ENCODE measurements at regions not wholly inside any gene's neighbourhood (a gene's known extent, or its start where the extent isn't known, plus 50 kb on each side); places are given as distances from the start of the nearest gene placed in this dataset.
"Not testable (repeated sequence)": the region's sequence is repeated elsewhere in the genome, so short reads cannot be mapped to it uniquely, and the experiment has no call there.

DNA sequence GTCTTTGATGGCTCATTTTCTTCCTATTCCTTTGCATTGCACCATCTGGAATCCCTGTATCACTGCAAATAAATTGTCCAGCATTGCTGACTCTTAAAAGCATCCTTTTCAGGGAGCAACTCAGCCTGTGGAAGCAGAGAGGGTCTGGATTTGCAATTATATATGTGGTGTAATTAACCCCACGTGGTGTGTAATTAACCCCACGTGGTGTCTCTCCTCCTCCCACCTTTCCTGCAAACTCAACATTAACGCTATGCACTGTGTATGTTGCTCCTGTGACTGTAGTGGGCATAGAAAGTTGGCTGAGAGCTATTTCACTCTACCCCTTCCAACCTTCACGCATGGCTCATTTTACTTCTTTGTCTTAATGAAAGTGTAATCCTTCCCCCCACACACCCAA lies 689.0 kb upstream of the COBL start:
- no peak for DNase-seq

GRCh38 chr7:51995596-51996179 lies 679.1 kb upstream of the COBL start:
- no peak for DNase-seq

DNA sequence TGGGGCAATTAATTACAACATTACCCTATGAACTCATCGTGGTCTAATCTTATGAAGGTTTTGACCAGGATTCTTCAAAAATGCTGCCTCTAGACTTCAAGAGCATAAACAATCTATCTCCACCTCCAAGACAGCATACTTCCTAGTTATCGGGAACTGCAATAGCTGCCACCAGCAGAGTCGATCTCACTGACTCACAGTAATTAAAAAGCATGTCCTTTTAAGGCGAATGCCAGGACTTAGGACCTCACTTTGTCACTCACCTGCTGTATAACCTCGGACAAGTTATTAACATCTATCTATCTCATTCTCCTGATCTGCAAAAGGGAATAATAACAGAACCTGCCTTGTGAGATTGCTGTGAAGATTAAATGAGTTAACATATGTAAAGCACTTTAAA lies 666.0 kb upstream of the COBL start:
- no peak for DNase-seq

DNA sequence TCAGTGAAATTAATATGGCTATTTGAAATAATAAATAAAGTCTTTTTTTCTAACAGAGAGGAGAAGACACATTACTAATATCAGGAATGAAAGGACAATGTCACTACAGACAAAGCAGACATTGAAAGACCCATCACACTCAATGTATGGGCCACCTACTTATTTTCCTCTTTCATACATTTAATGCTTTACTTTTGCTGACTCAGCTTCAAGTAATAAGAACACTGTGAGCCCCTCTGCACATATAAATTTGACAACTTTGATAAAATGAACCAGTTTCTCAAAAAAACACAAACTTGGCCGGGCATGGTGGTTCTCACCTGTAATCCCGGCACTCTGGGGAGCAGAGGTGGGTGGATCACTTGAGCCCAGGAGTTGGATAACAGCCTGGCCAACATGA lies 664.2 kb upstream of the COBL start:
- DNase-seq = no peak

DNA sequence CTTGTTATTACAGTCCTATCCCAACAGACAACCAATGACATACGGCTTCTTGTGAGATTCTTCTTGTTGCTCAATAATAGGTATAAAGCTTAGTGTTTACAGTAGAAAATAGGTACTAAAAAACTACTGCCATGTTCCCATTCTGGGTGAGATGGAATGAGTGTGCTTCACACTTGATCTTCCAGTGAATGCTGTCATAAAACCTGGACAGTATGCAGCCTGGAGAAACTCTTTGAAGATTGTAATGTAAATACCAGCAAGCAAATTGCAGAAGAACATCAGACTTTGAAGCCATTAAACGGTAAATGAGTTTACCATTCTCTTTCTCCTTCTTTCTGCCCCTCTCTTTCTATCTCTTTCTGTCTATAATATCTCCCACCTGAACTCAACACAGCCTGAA lies 663.7 kb upstream of the COBL start:
- no peak for DNase-seq

DNA sequence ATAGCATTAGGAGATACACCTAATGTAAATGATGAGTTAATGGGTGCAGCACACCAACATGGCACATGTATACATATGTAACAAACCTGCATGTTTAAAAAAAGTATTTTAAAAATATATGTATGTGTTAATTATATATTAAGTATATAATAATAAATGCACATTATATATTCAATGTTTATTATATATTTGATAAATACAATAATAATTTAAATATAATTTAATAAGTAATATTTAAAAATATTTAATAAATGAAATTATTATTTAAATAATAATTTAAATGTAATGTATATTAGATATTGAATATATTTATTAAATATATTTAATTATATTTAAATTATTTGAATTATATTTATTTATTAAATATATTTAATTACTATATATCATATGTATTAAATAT lies 661.3 kb upstream of the COBL start:
- DNase-seq = no peak

DNA sequence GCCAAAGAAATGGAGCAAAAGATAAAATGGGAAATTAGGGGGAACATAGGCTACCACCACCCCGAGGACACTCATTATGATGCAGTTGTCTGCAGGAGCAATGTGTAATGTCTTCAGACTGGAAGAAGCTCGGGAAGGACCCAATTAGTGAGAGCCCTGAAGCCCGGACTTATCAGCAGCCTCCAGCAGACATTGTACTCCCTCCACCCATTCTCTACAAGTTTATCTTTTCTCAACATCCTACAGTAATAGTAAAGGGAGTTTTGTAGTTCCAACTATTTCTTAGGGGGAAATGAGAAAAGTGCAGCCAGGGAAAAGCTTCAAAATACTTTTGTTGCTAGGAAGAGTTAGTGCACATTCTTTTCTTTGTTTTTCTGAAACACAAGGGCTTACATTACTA lies 657.3 kb upstream of the COBL start:
- no peak for DNase-seq

DNA sequence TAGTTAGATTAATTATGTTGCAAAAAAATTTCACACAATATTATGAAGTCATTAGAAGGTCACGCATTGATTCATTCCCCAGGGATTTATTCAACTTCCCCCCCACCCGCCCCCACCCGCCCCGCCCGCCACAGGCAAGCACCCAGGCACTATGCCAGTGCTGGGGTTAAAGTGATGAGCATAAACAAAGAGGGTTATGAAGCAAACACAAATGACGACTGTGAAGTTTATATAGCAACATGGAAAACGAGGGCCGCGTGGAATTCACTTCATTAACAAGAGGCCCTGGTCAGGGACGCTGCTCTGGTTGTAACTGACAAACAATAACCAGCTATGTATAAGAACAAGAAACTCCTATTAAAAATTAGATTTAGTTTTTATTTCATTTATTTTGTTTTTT lies 656.5 kb upstream of the COBL start:
- no peak for DNase-seq

DNA sequence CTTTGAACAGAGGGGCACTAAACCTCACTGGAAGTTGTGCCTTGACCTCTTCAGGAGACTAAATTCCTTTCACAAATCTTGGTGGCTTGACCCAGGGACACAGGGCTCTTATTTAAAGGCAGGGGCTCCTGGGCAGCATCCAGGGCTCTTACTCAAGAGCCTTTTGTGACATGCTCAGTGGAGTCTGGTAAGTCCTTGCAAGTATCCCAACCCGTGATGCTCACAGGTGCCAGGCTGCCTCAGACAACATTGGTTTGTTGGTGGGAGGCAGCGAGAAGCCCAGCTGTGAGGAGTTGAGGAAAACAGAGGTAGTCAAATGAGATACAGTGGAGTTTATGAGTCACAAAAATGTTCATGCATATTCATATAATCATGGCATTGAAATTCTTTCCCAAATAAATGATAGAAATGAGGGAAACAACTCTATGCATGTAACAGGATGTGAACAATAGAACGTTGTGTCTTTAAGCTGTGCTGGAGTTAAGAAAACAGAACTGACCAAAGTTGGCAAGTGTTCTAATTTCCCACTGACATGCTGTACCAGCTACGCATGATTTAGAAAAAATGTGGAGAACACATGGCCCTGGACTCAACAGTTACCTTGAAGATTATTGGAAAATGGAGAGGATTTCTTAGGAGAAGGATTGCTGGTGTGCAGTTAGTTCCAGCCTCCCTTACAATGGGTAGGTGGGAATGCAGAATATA lies 654.5 kb upstream of the COBL start:
- no peak for DNase-seq

- no peak for DNase-seq
Measured at GRCh38 chr7:51968461-51968860, 651.9 kb upstream of the COBL start.

DNA sequence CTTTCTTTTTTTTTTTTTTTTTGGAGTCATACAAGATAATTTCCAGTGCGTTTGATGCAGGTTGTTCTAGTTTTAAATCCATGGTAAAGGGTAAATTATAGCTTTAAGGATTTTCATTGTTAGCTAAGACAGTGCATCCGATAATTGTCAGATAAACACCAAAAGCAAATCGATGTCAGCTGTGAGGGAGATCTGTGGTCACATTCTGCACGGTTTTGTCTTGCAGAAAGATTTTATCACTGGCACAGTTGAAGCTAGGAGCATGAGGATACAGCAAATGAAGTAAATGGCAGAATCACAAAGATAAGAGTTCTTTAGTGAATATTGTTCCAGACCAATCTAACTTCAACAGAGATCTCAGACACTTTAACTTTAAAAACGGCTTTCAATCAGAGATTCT lies 648.8 kb upstream of the COBL start:
- DNase-seq = no peak

DNA sequence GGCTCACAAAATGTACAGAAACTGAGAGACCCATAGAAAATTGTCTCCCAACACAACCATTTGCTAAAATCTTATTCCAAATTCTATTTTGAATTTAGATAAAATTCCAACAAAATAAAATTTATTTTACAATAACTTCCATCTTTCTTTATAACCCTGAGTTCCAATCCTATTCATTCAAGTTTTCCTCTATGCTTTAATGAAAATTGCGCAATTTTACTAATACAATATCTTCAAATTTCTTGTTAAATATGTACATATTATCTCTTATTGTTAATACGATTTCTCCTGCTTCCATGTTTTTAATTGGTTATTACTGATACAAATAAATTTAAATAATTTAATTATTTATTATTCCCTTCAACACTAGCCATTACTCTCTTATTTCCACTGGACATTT lies 645.2 kb upstream of the COBL start:
- no peak for DNase-seq

DNA sequence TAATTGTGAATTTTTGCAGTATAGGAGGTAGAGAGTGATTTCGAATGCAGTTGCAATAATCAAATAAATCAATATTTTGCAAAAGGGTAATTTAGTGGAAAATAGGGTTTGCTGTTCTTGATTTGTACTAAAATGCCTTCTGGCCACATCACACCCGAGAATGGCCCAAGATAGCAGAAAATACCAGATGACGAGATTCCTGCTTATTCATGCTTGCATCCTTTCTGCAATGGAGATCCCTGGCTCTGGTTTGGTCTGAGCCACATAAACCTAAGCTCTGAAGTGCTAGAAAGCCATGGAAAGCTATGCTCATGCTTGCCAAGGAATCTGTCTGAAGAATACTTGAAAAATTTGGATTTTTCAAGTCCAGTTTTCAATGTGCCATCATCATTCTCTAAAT lies 634.2 kb upstream of the COBL start:
- no peak for DNase-seq

DNA sequence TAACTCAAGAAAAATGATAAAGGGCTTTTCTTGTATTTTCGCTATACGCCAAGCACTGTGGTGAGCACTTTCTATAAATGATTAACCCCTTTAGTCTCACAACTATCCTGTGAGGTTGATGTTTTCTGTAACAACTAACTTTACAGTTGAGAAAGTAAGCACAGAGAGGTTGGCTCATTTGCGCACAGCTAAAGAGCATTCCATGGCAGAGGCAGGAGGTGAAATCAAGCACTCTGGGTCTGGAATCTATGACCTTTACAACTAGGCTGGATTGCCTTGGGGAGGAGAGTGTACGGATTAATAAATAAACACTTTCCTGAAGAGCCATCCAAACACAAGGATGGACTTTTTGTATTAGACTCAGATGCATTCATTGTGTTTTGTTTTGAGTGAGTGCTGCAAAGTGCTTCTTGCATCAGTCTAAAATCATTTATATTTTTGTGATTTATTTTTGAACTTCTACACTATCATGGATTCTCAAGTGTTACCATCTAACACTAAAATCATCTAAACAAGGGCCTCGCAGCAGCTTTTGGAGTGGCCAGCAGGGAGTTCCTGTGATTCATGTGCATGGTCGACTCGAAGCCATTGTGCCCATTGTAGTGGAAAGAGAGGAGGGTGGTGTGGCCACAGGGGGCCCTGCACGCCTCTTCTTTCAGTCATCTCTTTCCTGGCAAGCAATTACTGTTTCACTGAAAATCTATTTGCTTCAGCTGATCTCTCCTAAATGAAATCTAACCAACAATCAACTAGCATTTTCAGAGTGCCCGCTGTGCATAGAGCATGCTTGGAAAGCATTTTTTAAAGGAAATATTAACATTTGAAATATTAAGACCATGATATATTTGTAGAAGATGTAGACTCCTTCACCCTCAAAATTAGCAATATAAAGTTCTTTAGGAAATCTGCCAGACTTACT lies 633.4 kb upstream of the COBL start:
- DNase-seq = no peak

DNA sequence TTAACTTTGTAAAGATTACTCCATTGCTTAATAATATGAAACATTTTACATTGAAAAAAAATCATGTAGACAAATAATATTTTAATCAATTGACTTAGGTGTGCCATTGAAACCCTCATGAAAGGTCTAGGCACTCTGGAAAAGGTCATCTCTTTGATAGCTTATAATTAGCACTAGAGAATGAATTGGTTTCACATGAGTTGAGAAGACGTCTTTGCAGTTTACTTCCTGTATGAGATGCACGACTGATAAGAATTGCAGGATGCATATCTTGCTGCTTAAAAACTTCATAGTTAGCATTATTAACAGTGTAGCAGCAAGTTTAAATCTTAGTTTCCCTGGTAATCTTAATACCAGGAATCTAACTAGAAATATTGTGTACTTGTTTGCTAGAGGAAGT lies 614.2 kb upstream of the COBL start:
- DNase-seq = no peak

DNA sequence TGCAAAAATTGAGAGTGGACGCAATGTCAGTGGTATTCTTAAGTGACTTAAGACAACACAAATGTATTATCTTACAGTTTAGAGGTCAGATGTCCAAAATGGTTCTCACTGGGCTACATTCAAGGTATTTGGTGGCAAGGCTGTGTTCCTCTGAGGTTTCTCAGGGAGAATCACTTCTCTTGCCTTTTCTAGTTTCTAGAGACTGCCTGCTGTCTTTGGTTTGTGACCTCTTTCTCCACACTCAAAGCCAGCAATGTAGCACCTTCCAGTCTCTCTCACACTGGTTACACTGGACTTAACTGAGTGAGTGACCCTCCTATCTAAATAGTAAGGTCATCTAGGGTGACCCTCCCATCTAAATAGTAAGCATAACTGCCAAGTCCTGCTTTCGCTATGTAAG lies 613.2 kb upstream of the COBL start:
- DNase-seq = no peak

GRCh38 chr7:51927738-51928137 lies 611.1 kb upstream of the COBL start:
- DNase-seq = no peak

GRCh38 chr7:51918581-51918980 lies 602.0 kb upstream of the COBL start:
- DNase-seq = no peak

- no peak for DNase-seq
Measured at GRCh38 chr7:51901489-51901840, 584.9 kb upstream of the COBL start.

DNA sequence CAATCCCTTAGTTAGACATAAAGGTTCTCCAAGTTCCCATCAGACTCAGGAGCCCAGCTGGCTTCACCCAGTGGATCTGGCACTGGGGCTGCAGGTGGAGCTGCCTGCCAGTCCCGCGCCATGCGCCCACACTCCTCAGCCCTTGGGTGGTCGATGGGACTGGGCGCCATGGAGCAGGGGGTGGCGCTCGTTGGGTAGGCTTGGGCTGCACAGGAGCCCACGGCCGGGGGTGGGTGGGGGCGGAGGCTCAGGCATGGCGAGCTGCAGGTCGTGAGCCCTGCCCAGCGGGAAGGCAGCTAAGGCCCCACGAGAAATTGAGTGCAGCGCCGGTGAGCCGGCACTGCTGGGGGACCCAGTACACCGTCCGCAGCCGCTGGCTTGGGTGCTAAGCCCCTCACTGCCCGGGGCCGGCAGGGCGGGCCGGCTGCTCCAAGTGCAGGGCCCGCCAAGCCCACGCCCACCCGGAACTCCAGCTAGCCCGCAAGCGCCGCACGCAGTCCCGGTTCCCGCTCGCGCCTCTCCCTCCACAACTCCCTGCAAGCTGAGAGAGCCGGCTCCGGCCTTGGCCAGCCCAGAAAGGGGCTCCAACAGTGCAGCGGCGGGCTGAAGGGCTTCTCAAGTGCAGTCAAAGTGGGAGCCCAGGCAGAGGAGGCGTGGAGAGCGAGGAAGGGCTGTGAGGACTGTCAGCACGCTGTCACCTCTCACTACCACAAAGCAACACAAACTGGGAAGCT lies 584.3 kb upstream of the COBL start:
- DNase-seq = not testable (repeated sequence)

DNA sequence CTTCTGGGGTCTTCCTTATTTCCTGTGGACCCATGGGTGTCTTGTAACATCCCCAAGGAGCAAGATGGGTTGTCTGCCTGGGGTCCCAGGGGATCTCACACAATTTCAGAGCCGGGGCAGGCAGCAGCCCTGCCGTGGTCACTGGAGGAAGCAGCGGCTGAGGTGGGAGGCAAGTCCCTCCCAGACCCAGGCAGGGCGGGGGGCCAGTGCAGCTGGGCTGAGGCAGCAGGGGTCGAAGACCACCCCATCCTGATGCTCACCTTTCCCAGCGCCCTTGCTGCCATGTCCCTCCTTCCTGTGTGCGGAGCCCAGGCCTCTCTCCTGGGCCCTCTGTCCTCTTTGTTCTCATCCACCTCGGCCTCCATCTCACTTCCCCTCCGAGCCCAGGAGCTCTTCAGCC lies 583.0 kb upstream of the COBL start:
- no peak for DNase-seq

GRCh38 chr7:51882412-51882811 lies 565.8 kb upstream of the COBL start:
- DNase-seq = no peak

DNA sequence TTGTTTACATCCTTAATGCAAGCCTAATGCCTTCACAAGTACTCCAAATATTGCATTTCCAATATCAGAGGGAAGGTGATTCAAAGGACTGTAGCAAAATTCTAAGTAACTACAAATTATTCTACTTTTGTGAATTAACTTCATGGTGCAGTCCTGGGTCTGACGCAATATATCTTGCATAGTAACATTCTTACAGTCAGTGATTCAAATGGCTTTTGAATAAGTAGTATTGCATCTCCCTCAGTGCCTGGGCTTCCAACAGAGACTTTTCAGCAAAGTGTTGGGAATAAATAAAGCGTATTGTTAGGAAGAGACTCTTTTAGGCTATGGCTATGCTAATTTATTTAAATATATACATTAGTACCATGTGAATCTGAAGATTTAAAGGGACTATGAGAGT lies 564.7 kb upstream of the COBL start:
- no peak for DNase-seq

- no peak for DNase-seq
Measured at GRCh38 chr7:51878865-51879264, 562.3 kb upstream of the COBL start.

Measured in activated CD4-positive, alpha-beta T cell treated with anti-CD3 and anti-CD28 coated beads, Interleukin-2, amount 50 U/mL, for 1 hour (primary cell).